HCT116 (cell line): ENCODE measurements at regions not wholly inside any gene's neighbourhood (a gene's known extent, or its start where the extent isn't known, plus 50 kb on each side); places are given as distances from the start of the nearest gene placed in this dataset.
"Not testable (repeated sequence)": the region's sequence is repeated elsewhere in the genome, so short reads cannot be mapped to it uniquely, and the experiment has no call there.

Experiments
- ATAC-seq: fragments of 200-7000 bp; cut with Tn5 transposase; 2 replicates; pipeline ENCODE4 v1.9.1; 2020; ENCODE audit warnings: mild to moderate bottlenecking, moderate library complexity
- BruUV-seq: library from RNA; stranded (reverse); fragments of 400-500 nt; replicated peaks from 2 replicates; lab custom pipeline; 2021; lab: Mats Ljungman, UMichigan
- CTCF ChIA-PET: fragments of 300-600 bp; sonication (Branson Sonifier 250); formaldehyde crosslinking; loops from one replicate; lab custom pipeline; 2021; ENCODE audit warnings: antibody characterized with exemption; lab: Charles Lee
- POLR2A ChIA-PET: fragments of 300-600, 350-600 bp; sonication (Branson Sonifier 250); formaldehyde crosslinking; loops from one replicate; lab custom pipeline; 2021; ENCODE audit warnings: antibody characterized with exemption; lab: Charles Lee
- RAD21 ChIA-PET, 2 experiments: fragments of 300-600 bp; sonication (Branson Sonifier 250); formaldehyde crosslinking; loops; one replicate each; lab custom pipeline; 2023; ENCODE audit warnings: low total read pairs in 2 of 2; ENCODE audit not compliant: uncharacterized antibody in 2 of 2, unreplicated experiment in 2 of 2, low non-redundant PET in 1 of 2; lab: Charles Lee
- DNase-seq: peaks from one replicate; pipeline ENCODE4 v3.0.0-alpha.2; 2010; ENCODE audit warnings: low read depth, low spot score
- H2AFZ ChIP-seq: fragments of 200-600 bp; shearing (Covaris generic), sonication (generic); 2 replicates; pipeline ENCODE4 v1.6.1; 2017; ENCODE audit warnings: low read depth, mixed run types, mixed read lengths, antibody characterized with exemption, low read length; ENCODE audit not compliant: poor library complexity, severe bottlenecking
- H3K27ac ChIP-seq: 2 replicates; pipeline ENCODE4 v1.5.1; 2012; ENCODE audit warnings: low read depth, low read length
- H3K27me3 ChIP-seq: fragments of 200-600 bp; sonication (generic); 2 replicates; pipeline ENCODE4 v1.6.1; 2016; ENCODE audit warnings: mixed run types, low read length, mixed read lengths; ENCODE audit not compliant: insufficient read depth
- H3K36me3 ChIP-seq, 2 experiments: fragments of 200-500 bp in 1 of 2; fragments of 200-600 bp in 1 of 2; sonication (Bioruptor generic) in 1 of 2; sonication (generic) in 1 of 2; 2 replicates each; pipeline versions ENCODE4 v1.5.1 to v1.6.1; 2014 to 2016; ENCODE audit warnings: low read length in 2 of 2, inconsistent platforms in 1 of 2, mixed read lengths in 1 of 2, mixed run types in 1 of 2; ENCODE audit not compliant: insufficient read depth in 2 of 2, control insufficient read depth in 1 of 2
- H3K4me1 ChIP-seq, 2 experiments: fragments of 200-600 bp in 1 of 2; sonication (generic) in 1 of 2; 2 replicates each; pipeline versions ENCODE4 v1.5.1 to v1.6.1; 2012 to 2017; ENCODE audit warnings: low read length in 2 of 2, inconsistent platforms in 1 of 2, mild to moderate bottlenecking in 1 of 2, mixed read lengths in 1 of 2, mixed run types in 1 of 2, moderate library complexity in 1 of 2; ENCODE audit not compliant: insufficient read depth in 2 of 2, control insufficient read depth in 1 of 2
- H3K4me2 ChIP-seq: fragments of 200-600 bp; sonication (generic); 2 replicates; pipeline ENCODE4 v1.6.1; 2017; ENCODE audit warnings: mixed run types, low read length, mixed read lengths
- H3K4me3 ChIP-seq, 2 experiments: fragments of 200-600 bp in 1 of 2; sonication (generic) in 1 of 2; replicated peaks in 1 of 2; 2 replicates each; pipeline ENCODE4 v1.5.1; 2011 to 2016; ENCODE audit warnings: low read length in 2 of 2, control low read depth in 1 of 2, low read depth in 1 of 2, mild to moderate bottlenecking in 1 of 2, mixed read lengths in 1 of 2, mixed run types in 1 of 2
- H3K79me2 ChIP-seq: fragments of 200-600 bp; sonication (generic); 2 replicates; pipeline ENCODE4 v1.6.1; 2017; ENCODE audit warnings: mild to moderate bottlenecking, mixed run types, low read length, moderate library complexity, mixed read lengths; ENCODE audit not compliant: insufficient read depth
- H3K9ac ChIP-seq: fragments of 200-600 bp; sonication (generic); 2 replicates; pipeline ENCODE4 v1.6.1; 2016; ENCODE audit warnings: low read length, mixed read lengths
- H3K9me2 ChIP-seq: fragments of 200-600 bp; sonication (generic), shearing (Covaris generic); 2 replicates; pipeline ENCODE4 v1.6.1; 2017; ENCODE audit warnings: mixed run types, mild to moderate bottlenecking, moderate library complexity; ENCODE audit not compliant: insufficient read depth
- H3K9me3 ChIP-seq, 2 experiments: fragments of 200-500 bp in 1 of 2; fragments of 200-600 bp in 1 of 2; sonication (Bioruptor generic) in 1 of 2; sonication (generic) in 1 of 2; 2 replicates each; pipeline ENCODE4 v1.6.1; 2014 to 2017; ENCODE audit warnings: low read length in 2 of 2, mixed read lengths in 2 of 2, inconsistent platforms in 1 of 2, low read depth in 1 of 2, mild to moderate bottlenecking in 1 of 2, mixed run types in 1 of 2, moderate library complexity in 1 of 2; ENCODE audit not compliant: control insufficient read depth in 1 of 2, insufficient read depth in 1 of 2
- H4K20me1 ChIP-seq: fragments of 200-600 bp; sonication (generic), shearing (Covaris generic); 2 replicates; pipeline ENCODE4 v1.6.1; 2017; ENCODE audit warnings: mixed run types, mild to moderate bottlenecking, moderate library complexity; ENCODE audit not compliant: insufficient read depth
- EZH2 ChIP-seq: fragments of 200-600 bp; sonication (generic); IDR thresholded peaks from 2 replicates; pipeline ENCODE4 v1.6.1; 2017; ENCODE audit warnings: antibody characterized with exemption, mixed run types
- FOSL1 ChIP-seq: IDR thresholded peaks from 2 replicates; pipeline ENCODE4 v1.6.1; 2012; ENCODE audit warnings: low read depth
- RAD21 ChIP-seq: IDR thresholded peaks from 2 replicates; pipeline ENCODE4 v1.6.1; 2012; ENCODE audit warnings: low read depth, mild to moderate bottlenecking
- SP1 ChIP-seq: IDR thresholded peaks from 2 replicates; pipeline ENCODE4 v1.6.1; 2012; ENCODE audit warnings: low read depth
- intact Hi-C: fragments of 100-400 bp; cut with micrococcal nuclease; formaldehyde crosslinking; loops from 2 replicates; pipeline ENCODE4 v1.10.0; 2022
- TF ChIP-seq, protein P1 (sequence below): IDR thresholded peaks from 2 replicates; pipeline ENCODE4 v1.6.1; 2012

- H3K9me2 ChIP-seq, CTCF ChIA-PET, H3K4me2 ChIP-seq, H3K4me1 ChIP-seq, H2AFZ ChIP-seq, H3K9ac ChIP-seq, RAD21 ChIA-PET, H3K27ac ChIP-seq, H3K79me2 ChIP-seq, ATAC-seq, H4K20me1 ChIP-seq, intact Hi-C loops, H3K4me3 ChIP-seq, BruUV-seq, H3K27me3 ChIP-seq, DNase-seq, POLR2A ChIA-PET, H3K36me3 ChIP-seq: not testable (repeated sequence)
- H3K9me3 ChIP-seq, result peaks cover 4 to 16% of the 10 kb centered on the region in 2 experiments; a peak in 1 of 4 replicates
Observed at GRCh38 chr13:55582294-55582693, 1558.4 kb upstream of the PRR20A start.

DNA sequence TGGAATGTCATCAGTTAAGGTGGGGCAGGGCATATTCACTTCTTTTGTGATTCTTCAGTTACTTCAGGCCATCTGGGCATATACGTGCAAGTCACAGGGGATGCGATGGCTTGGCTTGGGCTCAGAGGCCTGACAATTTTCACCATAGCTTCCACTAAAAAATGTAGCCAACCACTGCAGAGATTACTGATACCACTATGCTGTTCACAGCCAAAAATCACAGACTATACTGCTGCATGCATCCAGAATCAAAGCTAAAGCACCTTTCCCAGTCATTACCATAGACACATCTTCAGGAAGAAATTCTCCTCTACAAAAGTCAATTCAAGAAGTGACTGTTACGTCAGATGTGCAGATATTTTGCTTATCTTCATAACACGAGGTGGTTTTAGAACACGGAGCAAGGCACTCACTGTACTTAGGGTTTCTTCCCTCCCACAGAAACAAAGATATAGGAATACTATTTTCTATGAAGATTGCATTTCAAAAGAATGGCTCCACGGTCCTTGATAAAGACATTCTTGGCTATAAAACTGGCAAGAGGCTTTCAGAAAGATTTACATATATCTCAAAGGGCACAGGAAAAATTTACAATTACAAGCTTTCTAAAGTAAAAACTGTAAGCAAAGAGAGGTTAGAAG is 1556.6 kb upstream of the PRR20A start:
- Histone ChIP-seq H3K9me3 (peaks cover 4 to 11% of the 10 kb centered on the region in 2 experiments; a peak in 1 of 4 replicates), H3K9ac (no peak overlapping the region), H3K4me2 (no peak overlapping the region), H3K4me3 (no peak overlapping the region), H3K79me2 (no peaks in the 10 kb centered on the region), H3K27ac (no peak overlapping the region), H2AFZ (no peak overlapping the region), H3K9me2 (no peaks in the 10 kb centered on the region), H4K20me1 (no peaks in the 10 kb centered on the region), H3K27me3 (no peaks in the 10 kb centered on the region), H3K4me1 (no peaks in the 10 kb centered on the region), H3K36me3 (no peaks in the 10 kb centered on the region)
- DNase-seq (no peak), ATAC-seq (no peak)
- TF ChIP-seq RAD21 (no peak), EZH2 (no peak), FOSL1 (no peak), SP1 (no peak)
- TF ChIP-seq, protein P1, sequence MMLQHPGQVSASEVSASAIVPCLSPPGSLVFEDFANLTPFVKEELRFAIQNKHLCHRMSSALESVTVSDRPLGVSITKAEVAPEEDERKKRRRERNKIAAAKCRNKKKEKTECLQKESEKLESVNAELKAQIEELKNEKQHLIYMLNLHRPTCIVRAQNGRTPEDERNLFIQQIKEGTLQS, result no peak
- ChIA-PET CTCF (no interaction called here), RAD21 (no interaction called here), POLR2A (no interaction called here)
- intact Hi-C loops, result no loop called here
- BruUV-seq, result no TSS peak
